ENCODE measurements at regions not wholly inside any gene's neighbourhood (a gene's known extent, or its start where the extent isn't known, plus 50 kb on each side); places are given as distances from the start of the nearest gene placed in this dataset.

DNA sequence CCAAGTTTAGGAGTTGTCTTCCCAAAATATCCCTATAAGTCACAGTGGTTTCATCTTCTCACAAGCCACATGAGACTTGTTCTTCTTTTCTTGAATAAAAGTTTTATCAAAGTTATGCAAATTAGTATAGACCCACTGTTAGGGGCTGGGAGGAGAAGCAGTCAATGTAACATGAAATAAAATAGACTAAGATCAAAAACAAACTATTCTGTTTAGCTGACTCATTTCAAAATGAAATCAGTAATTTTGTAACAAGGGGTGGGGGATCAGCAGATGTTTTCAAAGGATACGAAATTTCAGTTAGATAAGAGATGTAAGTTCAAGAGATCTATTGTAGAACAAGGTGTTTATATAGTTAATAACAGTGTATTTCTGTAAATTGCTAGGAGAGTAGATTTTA, 339.6 kb upstream of the PRDM1 start:
- Histone ChIP-seq H3K4me3 (replicated peaks in 1 of 3; ENCODE audit: low read depth in 2 of 3, low read length in 3 of 3) (no peak overlapping the region), H3K27ac (ENCODE audit: low read depth in 1 of 2, low read length in 2 of 2) (no peak overlapping the region), H3K9me3 (replicated peaks in 1 of 2; ENCODE audit: control insufficient read depth in 1 of 2, insufficient read depth in 1 of 2, low read length in 2 of 2) (no peaks in the 10 kb centered on the region), H2AFZ (ENCODE audit: insufficient read depth, low read depth, low read length, poor library complexity, severe bottlenecking) (no peak overlapping the region), H3K9ac (ENCODE audit: insufficient read depth, low read length, poor library complexity, severe bottlenecking) (no peak overlapping the region), H3K27me3 (ENCODE audit: control insufficient read depth in 2 of 2, insufficient read depth in 2 of 2, low read length in 2 of 2) (no peaks in the 10 kb centered on the region), H3K4me1 (ENCODE audit: control insufficient read depth in 1 of 2, insufficient read depth in 2 of 2, low read length in 2 of 2) (peaks cover 20 to 24% of the 10 kb centered on the region in 2 donors), H3K36me3 (replicated peaks in 1 of 2; ENCODE audit: control insufficient read depth in 1 of 2, insufficient read depth in 2 of 2, low read length in 2 of 2) (no peaks in the 10 kb centered on the region), H4K20me1 (ENCODE audit: insufficient read depth, low read length) (no peaks in the 10 kb centered on the region), H3K79me2 (ENCODE audit: insufficient read depth, low read length) (no peaks in the 10 kb centered on the region), H3K4me2 (replicated peaks; ENCODE audit: extremely low read depth, low read length, poor library complexity, severe bottlenecking) (no peak overlapping the region)
- no peak for DNase-seq
- peaks cover 29% of the 10 kb centered on the region for H3K4me1 Mint-ChIP-seq
- no peaks in the 10 kb centered on the region for H3K9me3 Mint-ChIP-seq
- H3K27ac Mint-ChIP-seq = peak overlapping the region in 5 of 7 donors; percentile 31 to 81 (median 60)
- TF ChIP-seq CTCF (IDR thresholded peaks at IDR 0.05) = no peak
- intact Hi-C loops (cut with micrococcal nuclease) = no loop called here
- no peak overlapping the region for H3K4me3 Mint-ChIP-seq
- no CpG with 5 or more reads among the region's 1 CpG for WGBS (ENCODE audit: insufficient coverage)
- H3K27me3 Mint-ChIP-seq (ENCODE audit: low read depth in 3 of 3) = peaks cover 0 to 2% (median 0%) of the 10 kb centered on the region in 3 donors
- H3K36me3 Mint-ChIP-seq = no peaks in the 10 kb centered on the region

DNA sequence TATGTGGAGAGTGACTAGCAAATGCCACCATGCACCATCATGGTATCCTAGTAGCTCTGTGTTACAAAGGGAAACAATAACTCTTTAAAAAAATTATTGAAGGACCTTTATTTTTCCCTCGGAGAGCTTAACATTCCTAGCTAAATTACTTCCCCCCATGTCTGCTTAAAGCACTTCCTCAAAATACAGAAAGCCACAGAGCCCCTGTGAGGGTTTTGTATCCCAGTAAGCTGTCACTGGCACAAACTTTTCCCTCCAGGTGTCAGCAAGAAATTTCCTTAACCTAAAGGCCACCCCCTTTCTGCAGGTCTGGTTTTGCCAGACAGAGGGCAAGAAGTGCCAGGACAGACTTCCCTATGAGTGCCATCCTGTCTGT, 340.0 kb upstream of the PRDM1 start:
- Mint-ChIP-seq H3K9me3 (no peaks in the 10 kb centered on the region), H3K4me3 (no peak overlapping the region), H3K4me1 (peaks cover 29% of the 10 kb centered on the region), H3K27ac (peak overlapping the region in 5 of 7 donors; percentile 31 to 81 (median 60)), H3K36me3 (no peaks in the 10 kb centered on the region), H3K27me3 (ENCODE audit: low read depth in 3 of 3) (peaks cover 0 to 2% (median 0%) of the 10 kb centered on the region in 3 donors)
- Histone ChIP-seq H3K27me3 (ENCODE audit: control insufficient read depth in 2 of 2, insufficient read depth in 2 of 2, low read length in 2 of 2) (no peaks in the 10 kb centered on the region), H3K36me3 (replicated peaks in 1 of 2; ENCODE audit: control insufficient read depth in 1 of 2, insufficient read depth in 2 of 2, low read length in 2 of 2) (no peaks in the 10 kb centered on the region), H3K9me3 (replicated peaks in 1 of 2; ENCODE audit: control insufficient read depth in 1 of 2, insufficient read depth in 1 of 2, low read length in 2 of 2) (no peaks in the 10 kb centered on the region), H3K4me2 (replicated peaks; ENCODE audit: extremely low read depth, low read length, poor library complexity, severe bottlenecking) (no peak overlapping the region), H3K4me3 (replicated peaks in 1 of 3; ENCODE audit: low read depth in 2 of 3, low read length in 3 of 3) (no peak overlapping the region), H3K27ac (ENCODE audit: low read depth in 1 of 2, low read length in 2 of 2) (no peak overlapping the region), H3K79me2 (ENCODE audit: insufficient read depth, low read length) (no peaks in the 10 kb centered on the region), H3K9ac (ENCODE audit: insufficient read depth, low read length, poor library complexity, severe bottlenecking) (no peak overlapping the region), H3K4me1 (ENCODE audit: control insufficient read depth in 1 of 2, insufficient read depth in 2 of 2, low read length in 2 of 2) (peaks cover 20 to 24% of the 10 kb centered on the region in 2 donors), H4K20me1 (ENCODE audit: insufficient read depth, low read length) (no peaks in the 10 kb centered on the region), H2AFZ (ENCODE audit: insufficient read depth, low read depth, low read length, poor library complexity, severe bottlenecking) (no peak overlapping the region)
- no peak for TF ChIP-seq CTCF (IDR thresholded peaks at IDR 0.05)
- no CpG with 5 or more reads among the region's 1 CpG for WGBS (ENCODE audit: insufficient coverage)
- intact Hi-C loops (cut with micrococcal nuclease) = no loop called here
- peak in 2 of 3 donors; percentile 22 to 33 for DNase-seq
